ENCODE measurements at regions not wholly inside any gene's neighbourhood (a gene's known extent, or its start where the extent isn't known, plus 50 kb on each side); places are given as distances from the start of the nearest gene placed in this dataset.

- DNase-seq (ENCODE audit: low read depth): no peak
- TF ChIP-seq, protein P1, sequence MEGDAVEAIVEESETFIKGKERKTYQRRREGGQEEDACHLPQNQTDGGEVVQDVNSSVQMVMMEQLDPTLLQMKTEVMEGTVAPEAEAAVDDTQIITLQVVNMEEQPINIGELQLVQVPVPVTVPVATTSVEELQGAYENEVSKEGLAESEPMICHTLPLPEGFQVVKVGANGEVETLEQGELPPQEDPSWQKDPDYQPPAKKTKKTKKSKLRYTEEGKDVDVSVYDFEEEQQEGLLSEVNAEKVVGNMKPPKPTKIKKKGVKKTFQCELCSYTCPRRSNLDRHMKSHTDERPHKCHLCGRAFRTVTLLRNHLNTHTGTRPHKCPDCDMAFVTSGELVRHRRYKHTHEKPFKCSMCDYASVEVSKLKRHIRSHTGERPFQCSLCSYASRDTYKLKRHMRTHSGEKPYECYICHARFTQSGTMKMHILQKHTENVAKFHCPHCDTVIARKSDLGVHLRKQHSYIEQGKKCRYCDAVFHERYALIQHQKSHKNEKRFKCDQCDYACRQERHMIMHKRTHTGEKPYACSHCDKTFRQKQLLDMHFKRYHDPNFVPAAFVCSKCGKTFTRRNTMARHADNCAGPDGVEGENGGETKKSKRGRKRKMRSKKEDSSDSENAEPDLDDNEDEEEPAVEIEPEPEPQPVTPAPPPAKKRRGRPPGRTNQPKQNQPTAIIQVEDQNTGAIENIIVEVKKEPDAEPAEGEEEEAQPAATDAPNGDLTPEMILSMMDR (IDR thresholded peaks at IDR 0.05; ENCODE audit: insufficient read depth, low read depth, low read length): no peak
- H3K4me3 ChIP-seq (ENCODE audit: low read depth, low read length): no peak overlapping the region
Measured at GRCh38 chr7:54687462-54688212, 71.4 kb downstream of the SEC61G start.

DNA sequence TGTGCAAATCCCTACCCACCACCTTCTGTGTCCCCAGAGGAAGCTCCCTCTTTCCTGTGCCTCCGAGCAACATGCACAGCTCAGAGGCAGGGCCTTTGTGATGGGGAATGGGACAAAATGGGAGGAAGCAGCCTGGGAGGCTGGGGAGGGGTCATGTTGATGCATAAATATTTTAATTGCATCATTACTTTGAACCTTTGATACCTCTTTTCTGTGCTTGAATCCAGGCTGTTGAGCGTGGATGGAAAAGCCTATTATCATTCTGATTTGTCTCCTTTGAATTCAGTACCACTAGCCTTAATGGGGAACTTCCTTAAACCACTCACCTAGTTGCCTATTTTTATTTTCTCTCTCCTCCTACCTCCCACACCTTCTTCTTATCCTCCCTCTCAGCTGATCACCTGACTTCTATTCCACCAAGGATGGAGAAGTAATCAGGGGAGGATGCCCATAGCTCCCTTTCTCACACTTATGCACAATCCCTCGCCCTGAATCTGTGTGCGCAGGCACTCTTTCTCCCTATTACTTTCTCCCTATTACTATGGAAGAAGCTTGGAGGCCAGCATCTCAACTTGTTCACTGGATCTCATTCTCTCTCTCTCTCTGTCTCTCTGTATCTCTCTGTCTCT is 78.5 kb downstream of the SEC61G start:
- H3K4me3 ChIP-seq (ENCODE audit: low read depth, low read length): no peak overlapping the region
- TF ChIP-seq, protein P1 (IDR thresholded peaks at IDR 0.05; ENCODE audit: insufficient read depth, low read depth, low read length): no peak
- DNase-seq (ENCODE audit: low read depth): no peak

DNA sequence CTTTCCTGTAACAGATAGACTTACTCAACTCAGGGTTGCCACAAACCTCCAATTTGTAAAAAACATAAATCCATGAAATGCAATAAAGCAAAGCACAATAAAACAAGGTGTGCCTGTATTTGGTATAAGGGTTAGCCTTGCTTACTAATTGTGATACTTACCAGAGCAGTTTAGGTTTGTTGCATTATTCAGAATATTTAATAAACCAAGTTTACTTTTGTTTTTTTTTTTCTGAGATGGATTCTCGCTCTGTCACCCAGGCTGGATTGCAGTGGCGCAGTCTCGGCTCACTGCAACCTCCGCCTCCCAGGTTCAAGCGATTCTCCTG is 79.6 kb downstream of the SEC61G start:
- no peak overlapping the region for H3K4me3 ChIP-seq (ENCODE audit: low read depth, low read length)
- DNase-seq (ENCODE audit: low read depth): no peak

DNA sequence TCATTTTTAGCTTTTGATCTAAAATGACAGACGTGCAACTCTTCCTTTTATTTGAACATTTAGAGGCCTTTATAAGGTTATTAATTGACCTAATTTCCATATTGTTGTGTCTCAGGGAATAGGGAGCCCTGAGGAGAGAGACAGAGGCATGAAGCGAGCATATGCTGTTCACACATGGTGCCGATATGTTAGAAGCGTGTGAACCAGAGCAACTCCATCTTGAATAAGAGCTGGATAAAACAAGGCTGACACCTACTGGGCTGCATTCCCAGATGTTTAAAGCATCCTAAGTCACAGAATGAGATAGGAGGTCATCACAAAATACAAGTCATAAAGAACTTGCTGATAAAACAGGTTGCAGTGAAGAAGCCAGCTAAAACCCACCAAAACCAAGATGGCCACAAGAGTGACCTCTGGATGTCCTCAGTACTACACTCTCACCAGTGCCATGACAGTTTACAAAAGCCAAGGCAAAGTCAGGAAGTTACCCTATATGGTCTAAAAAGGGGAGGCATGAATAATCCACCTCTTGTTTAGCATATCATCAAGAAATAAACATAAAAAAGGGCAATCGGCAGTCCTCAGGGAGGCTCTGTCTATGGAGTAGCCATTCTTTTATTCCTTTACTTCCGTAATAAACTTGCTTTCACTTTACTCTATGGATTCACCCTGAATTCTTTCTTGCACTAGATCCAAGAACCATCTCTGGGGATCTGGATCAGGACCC is 80.1 kb downstream of the SEC61G start:
- H3K4me3 ChIP-seq (ENCODE audit: low read depth, low read length): no peak overlapping the region
- TF ChIP-seq, protein P1 (IDR thresholded peaks at IDR 0.05; ENCODE audit: insufficient read depth, low read depth, low read length): no peak
- DNase-seq (ENCODE audit: low read depth): no peak

More for the DNA sequence above, 79.6 kb downstream of the SEC61G start:
- TF ChIP-seq, protein P1 (IDR thresholded peaks at IDR 0.05; ENCODE audit: insufficient read depth, low read depth, low read length): no peak

DNA sequence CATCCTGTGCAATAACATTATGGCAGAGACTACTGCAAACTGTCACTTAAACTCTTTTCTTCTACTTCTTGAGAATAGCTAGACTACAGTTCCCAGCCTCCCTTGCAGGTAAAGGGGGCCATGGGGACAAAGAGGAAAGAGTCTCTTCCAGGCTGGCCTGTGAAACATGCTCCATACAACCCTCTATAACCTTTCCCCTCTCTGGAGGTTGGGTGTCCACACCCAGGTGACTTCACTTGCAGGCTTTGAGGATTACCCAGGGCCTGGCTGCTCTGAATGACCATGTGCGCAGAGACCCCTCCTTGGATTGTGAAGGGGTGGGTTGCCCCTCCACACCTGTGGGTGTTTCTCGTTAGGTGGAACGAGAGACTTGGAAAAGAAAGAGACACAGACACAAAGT is 84.1 kb downstream of the SEC61G start:
- DNase-seq (ENCODE audit: low read depth): no peak
- TF ChIP-seq, protein P1 (IDR thresholded peaks at IDR 0.05; ENCODE audit: insufficient read depth, low read depth, low read length): no peak
- no peak overlapping the region for H3K4me3 ChIP-seq (ENCODE audit: low read depth, low read length)

DNA sequence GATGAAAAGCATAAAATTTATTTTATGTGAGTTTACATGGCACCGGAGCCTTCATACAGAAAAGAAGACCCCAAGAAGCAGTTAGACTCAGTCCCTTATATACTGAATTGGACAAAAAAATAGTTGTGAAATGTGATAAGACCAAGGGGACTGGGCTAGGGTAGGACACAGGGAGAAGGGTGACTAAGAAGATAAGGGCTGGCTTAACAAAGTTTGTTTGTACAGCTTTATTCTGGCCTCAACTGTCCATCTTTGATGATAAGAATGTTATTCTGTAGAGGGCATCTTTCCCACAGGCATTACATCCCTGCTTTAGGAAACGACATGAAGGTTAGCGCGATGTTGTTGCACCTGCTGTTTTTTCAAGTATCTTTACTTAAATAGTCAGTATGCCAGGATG is 86.5 kb downstream of the SEC61G start:
- TF ChIP-seq, protein P1 (IDR thresholded peaks at IDR 0.05; ENCODE audit: insufficient read depth, low read depth, low read length): no peak
- no peak overlapping the region for H3K4me3 ChIP-seq (ENCODE audit: low read depth, low read length)
- no peak for DNase-seq (ENCODE audit: low read depth)

Measured in fibroblast of villous mesenchyme (primary cell).